ENCODE measurements at regions not wholly inside any gene's neighbourhood (a gene's known extent, or its start where the extent isn't known, plus 50 kb on each side); places are given as distances from the start of the nearest gene placed in this dataset.

GRCh38 chr2:108165729-108166128, 74.0 kb upstream of the SULT1C3 start:
- TF ChIP-seq, protein P1, sequence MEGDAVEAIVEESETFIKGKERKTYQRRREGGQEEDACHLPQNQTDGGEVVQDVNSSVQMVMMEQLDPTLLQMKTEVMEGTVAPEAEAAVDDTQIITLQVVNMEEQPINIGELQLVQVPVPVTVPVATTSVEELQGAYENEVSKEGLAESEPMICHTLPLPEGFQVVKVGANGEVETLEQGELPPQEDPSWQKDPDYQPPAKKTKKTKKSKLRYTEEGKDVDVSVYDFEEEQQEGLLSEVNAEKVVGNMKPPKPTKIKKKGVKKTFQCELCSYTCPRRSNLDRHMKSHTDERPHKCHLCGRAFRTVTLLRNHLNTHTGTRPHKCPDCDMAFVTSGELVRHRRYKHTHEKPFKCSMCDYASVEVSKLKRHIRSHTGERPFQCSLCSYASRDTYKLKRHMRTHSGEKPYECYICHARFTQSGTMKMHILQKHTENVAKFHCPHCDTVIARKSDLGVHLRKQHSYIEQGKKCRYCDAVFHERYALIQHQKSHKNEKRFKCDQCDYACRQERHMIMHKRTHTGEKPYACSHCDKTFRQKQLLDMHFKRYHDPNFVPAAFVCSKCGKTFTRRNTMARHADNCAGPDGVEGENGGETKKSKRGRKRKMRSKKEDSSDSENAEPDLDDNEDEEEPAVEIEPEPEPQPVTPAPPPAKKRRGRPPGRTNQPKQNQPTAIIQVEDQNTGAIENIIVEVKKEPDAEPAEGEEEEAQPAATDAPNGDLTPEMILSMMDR (IDR thresholded peaks at IDR 0.05): no peak
- TF ChIP-seq POLR2A (IDR thresholded peaks at IDR 0.05): no peak

All from heart left ventricle (tissue), 13 donors.